Uterus (tissue), 2 donors: ENCODE measurements at regions not wholly inside any gene's neighbourhood (a gene's known extent, or its start where the extent isn't known, plus 50 kb on each side); places are given as distances from the start of the nearest gene placed in this dataset.

Experiments used
- POLR2A ChIP-seq, 2 donors: fragments of 450-650 bp; IDR thresholded peaks; one replicate each; pipeline ENCODE4 v1.6.1; 2016; ENCODE audit warnings: antibody characterized with exemption in 2 of 2, mild to moderate bottlenecking in 1 of 2, moderate library complexity in 1 of 2
- TF ChIP-seq, protein P1 (sequence below), 4 experiments: fragments of 200-600 bp in 2 of 4; fragments of 450-650 bp in 2 of 4; sonication (generic) in 2 of 4; IDR thresholded peaks; one replicate each; pipeline ENCODE4 v1.5.1; 2016 to 2019; ENCODE audit warnings: antibody characterized with exemption in 4 of 4, mild to moderate bottlenecking in 2 of 4, moderate library complexity in 1 of 4

DNA sequence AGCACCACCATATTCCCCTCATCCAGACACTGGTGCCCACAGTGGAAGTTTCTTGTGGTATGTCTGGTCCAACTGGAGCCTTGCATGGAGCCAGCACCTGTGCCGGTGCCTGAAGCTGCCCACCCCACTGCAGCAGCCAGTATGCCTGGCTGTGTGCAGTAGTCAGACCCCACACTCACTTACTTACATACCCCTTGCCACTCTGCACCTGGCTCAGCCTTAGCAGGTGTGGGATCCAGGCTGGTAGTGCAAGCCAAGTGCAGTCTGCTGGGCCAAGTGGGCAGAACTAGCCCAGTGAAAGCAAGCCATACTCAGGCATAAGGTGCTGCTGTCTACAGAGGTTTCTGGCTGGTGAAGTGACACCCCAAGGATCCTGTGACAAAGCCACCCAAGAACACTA, 871.4 kb upstream of the C9orf72 start:
- TF ChIP-seq, protein P1, sequence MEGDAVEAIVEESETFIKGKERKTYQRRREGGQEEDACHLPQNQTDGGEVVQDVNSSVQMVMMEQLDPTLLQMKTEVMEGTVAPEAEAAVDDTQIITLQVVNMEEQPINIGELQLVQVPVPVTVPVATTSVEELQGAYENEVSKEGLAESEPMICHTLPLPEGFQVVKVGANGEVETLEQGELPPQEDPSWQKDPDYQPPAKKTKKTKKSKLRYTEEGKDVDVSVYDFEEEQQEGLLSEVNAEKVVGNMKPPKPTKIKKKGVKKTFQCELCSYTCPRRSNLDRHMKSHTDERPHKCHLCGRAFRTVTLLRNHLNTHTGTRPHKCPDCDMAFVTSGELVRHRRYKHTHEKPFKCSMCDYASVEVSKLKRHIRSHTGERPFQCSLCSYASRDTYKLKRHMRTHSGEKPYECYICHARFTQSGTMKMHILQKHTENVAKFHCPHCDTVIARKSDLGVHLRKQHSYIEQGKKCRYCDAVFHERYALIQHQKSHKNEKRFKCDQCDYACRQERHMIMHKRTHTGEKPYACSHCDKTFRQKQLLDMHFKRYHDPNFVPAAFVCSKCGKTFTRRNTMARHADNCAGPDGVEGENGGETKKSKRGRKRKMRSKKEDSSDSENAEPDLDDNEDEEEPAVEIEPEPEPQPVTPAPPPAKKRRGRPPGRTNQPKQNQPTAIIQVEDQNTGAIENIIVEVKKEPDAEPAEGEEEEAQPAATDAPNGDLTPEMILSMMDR (IDR thresholded peaks at IDR 0.05) = no peak
- no peak for TF ChIP-seq POLR2A (IDR thresholded peaks at IDR 0.05)
